Subcutaneous abdominal adipose tissue (tissue), 5 donors: ENCODE measurements at regions not wholly inside any gene's neighbourhood (a gene's known extent, or its start where the extent isn't known, plus 50 kb on each side); places are given as distances from the start of the nearest gene placed in this dataset.
"Not testable (repeated sequence)": the region's sequence is repeated elsewhere in the genome, so short reads cannot be mapped to it uniquely, and the experiment has no call there.

Experiments used
- H3K27ac ChIP-seq: one replicate; pipeline ENCODE4 v1.7.0; 2013; ENCODE audit warnings: low read depth, mild to moderate bottlenecking, inconsistent platforms, low read length, moderate library complexity
- H3K27me3 ChIP-seq, 5 donors: one replicate each; pipeline ENCODE4 v1.7.0; 2013; ENCODE audit warnings: low read length in 5 of 5, inconsistent platforms in 1 of 5; ENCODE audit not compliant: control insufficient read depth in 5 of 5, insufficient read depth in 4 of 5
- H3K36me3 ChIP-seq, 5 donors: one replicate each; pipeline ENCODE4 v1.7.0; 2013; ENCODE audit warnings: low read length in 5 of 5; ENCODE audit not compliant: control insufficient read depth in 5 of 5, insufficient read depth in 5 of 5
- H3K4me1 ChIP-seq, 5 donors: one replicate each; pipeline ENCODE4 v1.7.0; 2013; ENCODE audit warnings: low read length in 5 of 5, mild to moderate bottlenecking in 3 of 5, moderate library complexity in 1 of 5; ENCODE audit not compliant: control insufficient read depth in 5 of 5, insufficient read depth in 5 of 5
- H3K4me3 ChIP-seq, 5 donors: one replicate each; pipeline ENCODE4 v1.7.0; 2013; ENCODE audit warnings: low read length in 5 of 5, low read depth in 1 of 5
- H3K9ac ChIP-seq, 5 donors: one replicate each; pipeline ENCODE4 v1.7.0; 2013; ENCODE audit warnings: low read length in 5 of 5, mild to moderate bottlenecking in 4 of 5, moderate library complexity in 3 of 5
- H3K9me3 ChIP-seq, 5 donors: one replicate each; pipeline ENCODE4 v1.7.0; 2013; ENCODE audit warnings: low read length in 5 of 5; ENCODE audit not compliant: control insufficient read depth in 5 of 5
- donor health status: healthy.
- donor health status: healthy.
- donor health status: healthy.
- donor health status: healthy.
- donor health status: healthy.

DNA sequence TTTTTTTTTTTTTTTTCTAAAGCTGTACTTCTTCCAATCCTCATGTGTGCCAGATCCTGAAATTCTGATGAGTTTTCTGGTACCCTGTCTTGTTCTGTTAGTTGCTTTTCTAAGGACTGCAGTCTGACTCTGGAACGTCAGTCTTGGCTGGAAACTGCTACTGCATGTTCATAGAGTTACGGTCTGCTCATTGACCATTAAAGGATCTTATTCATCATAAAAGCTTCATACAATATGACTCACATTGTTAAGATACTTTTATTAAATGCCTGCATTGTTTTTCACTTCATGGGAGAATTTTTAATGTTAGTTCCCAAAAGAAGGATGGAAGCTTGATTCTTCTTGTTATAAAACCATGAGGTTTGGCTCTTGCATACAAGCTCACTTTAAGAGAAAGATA lies 233.6 kb downstream of the SYT10 start:
- Histone ChIP-seq H3K9me3 (peaks cover 0 to 2% (median 0%) of the 10 kb centered on the region in 5 donors), H3K27ac (no peak overlapping the region), H3K36me3 (no peaks in the 10 kb centered on the region), H3K27me3 (no peaks in the 10 kb centered on the region), H3K4me1 (no peaks in the 10 kb centered on the region), H3K4me3 (no peak overlapping the region), H3K9ac (no peak overlapping the region)

- H3K4me3 ChIP-seq, H3K4me1 ChIP-seq, H3K36me3 ChIP-seq, H3K9ac ChIP-seq, H3K27me3 ChIP-seq, H3K27ac ChIP-seq: not testable (repeated sequence)
- peaks cover 0 to 17% (median 0%) of the 10 kb centered on the region in 5 donors for H3K9me3 ChIP-seq
These were observed 245.2 kb downstream of the SYT10 start for GRCh38 chr12:33194389-33194788.

DNA sequence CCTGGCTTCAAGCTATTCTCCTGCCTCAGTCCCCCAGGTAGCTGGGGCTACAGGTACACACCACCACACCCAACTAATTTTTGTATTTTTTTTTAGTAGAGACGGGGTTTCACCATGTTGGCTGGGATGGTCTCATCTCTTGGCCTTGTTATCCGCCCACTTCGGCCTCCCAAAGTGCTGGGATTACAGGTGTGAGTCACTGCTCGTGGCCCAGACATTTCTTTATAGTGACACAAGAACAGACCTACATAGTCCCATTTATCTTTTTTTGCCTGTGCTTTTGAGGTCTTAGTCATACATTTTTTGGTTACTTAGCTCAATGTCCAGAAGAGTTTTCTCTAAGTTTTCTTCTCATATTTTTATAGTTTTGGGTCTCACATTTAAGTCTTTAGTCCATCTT lies 247.4 kb downstream of the SYT10 start:
- Histone ChIP-seq H3K9me3 (peaks cover 0 to 18% (median 0%) of the 10 kb centered on the region in 5 donors), H3K27me3 (no peaks in the 10 kb centered on the region), H3K9ac (no peak overlapping the region), H3K36me3 (no peaks in the 10 kb centered on the region), H3K4me1 (no peaks in the 10 kb centered on the region), H3K27ac (no peak overlapping the region), H3K4me3 (no peak overlapping the region)

DNA sequence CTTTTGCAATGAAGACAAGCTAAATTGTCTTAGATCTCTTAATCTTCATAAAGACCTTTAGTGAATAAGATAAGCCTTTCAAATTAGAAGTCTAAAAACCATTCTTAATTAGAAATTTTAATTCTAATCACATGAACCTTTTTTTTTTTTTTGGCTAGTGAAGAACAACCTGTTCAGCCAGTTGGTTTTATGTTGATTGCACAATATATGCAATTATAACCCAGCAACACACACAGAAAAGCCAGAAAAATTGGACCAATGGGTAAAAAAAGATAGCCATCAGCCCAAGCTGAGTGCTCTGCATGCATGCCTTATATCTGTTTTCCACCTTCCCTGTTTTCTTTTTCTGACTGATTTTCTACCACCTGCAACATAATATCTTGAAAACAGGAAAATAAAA lies 252.2 kb downstream of the SYT10 start:
- Histone ChIP-seq H3K9me3 (peaks cover 0 to 19% (median 4%) of the 10 kb centered on the region in 5 donors), H3K4me3 (no peak overlapping the region), H3K27me3 (no peaks in the 10 kb centered on the region), H3K4me1 (no peaks in the 10 kb centered on the region), H3K27ac (no peak overlapping the region), H3K9ac (no peak overlapping the region), H3K36me3 (no peaks in the 10 kb centered on the region)

DNA sequence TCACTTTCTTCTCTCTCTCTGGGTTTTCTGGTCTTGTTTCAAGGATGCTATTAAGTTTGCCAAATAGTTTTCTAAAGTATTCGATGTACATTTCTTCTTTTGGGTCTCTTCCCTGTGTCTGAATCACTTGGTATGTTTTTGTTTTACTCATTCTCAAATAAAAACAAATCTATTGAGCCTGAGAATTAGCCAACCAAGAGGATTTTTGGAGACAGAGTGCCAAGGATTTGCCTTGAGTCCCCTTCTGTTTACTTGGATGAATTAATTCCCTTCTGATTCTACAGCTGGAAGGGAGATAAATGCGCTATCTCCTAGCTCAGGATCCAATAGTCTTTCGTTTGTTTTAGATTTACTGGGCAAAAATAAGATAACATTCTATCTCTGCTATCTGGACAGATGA lies 255.5 kb downstream of the SYT10 start:
- Histone ChIP-seq H3K4me3 (no peak overlapping the region), H3K27ac (no peak overlapping the region), H3K9me3 (peaks cover 0 to 13% (median 4%) of the 10 kb centered on the region in 5 donors), H3K27me3 (no peaks in the 10 kb centered on the region), H3K9ac (no peak overlapping the region), H3K36me3 (no peaks in the 10 kb centered on the region), H3K4me1 (no peaks in the 10 kb centered on the region)

- no peaks in the 10 kb centered on the region for H3K4me1 ChIP-seq
- H3K4me3 ChIP-seq: no peak overlapping the region
- no peak overlapping the region for H3K9ac ChIP-seq
- no peak overlapping the region for H3K27ac ChIP-seq
- H3K27me3 ChIP-seq: no peaks in the 10 kb centered on the region
- H3K36me3 ChIP-seq: no peaks in the 10 kb centered on the region
- H3K9me3 ChIP-seq: peaks cover 0 to 13% (median 4%) of the 10 kb centered on the region in 5 donors
These were observed 257.1 kb downstream of the SYT10 start for GRCh38 chr12:33182485-33182884.

DNA sequence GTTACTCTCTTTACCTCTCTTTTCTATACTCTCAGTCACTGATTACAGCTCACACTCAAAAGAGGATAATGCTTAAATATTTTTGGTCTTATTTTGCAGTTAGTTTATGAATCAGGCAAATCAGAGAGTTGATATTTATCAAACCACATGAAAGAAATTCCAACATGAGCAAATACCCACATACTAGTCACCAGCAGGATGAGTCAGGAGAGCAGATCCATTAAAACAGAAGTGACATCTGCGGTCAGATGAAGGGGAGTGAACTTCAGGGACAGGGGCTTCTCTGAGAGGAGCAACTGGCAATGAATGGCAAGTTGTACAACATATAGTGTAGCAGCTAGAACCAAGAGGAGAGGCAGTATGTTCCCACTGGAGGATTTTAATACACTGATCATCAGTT lies 258.7 kb downstream of the SYT10 start:
- Histone ChIP-seq H3K9ac (no peak overlapping the region), H3K36me3 (no peaks in the 10 kb centered on the region), H3K4me3 (no peak overlapping the region), H3K27ac (no peak overlapping the region), H3K9me3 (peaks cover 0 to 6% (median 0%) of the 10 kb centered on the region in 5 donors), H3K27me3 (no peaks in the 10 kb centered on the region), H3K4me1 (no peaks in the 10 kb centered on the region)

DNA sequence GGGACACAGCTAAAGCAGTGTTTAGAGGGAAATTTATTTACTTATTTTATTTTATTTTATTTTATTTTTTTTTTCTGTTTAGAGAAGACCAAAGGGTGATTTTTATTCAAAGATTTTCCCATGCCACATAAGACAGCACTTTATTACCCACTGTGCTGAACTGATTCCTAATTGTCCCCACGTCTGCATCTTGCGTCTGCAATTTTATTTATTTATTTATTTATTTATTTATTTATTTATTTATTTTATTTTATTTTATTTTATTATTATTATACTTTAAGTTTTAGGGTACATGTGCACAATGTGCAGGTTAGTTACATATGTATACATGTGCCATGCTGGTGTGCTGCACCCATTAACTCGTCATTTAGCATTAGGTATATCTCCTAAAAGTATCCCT lies 269.7 kb upstream of the PKP2 start:
- H3K9ac ChIP-seq, H3K27me3 ChIP-seq, H3K27ac ChIP-seq, H3K9me3 ChIP-seq, H3K36me3 ChIP-seq, H3K4me1 ChIP-seq, H3K4me3 ChIP-seq: not testable (repeated sequence)

DNA sequence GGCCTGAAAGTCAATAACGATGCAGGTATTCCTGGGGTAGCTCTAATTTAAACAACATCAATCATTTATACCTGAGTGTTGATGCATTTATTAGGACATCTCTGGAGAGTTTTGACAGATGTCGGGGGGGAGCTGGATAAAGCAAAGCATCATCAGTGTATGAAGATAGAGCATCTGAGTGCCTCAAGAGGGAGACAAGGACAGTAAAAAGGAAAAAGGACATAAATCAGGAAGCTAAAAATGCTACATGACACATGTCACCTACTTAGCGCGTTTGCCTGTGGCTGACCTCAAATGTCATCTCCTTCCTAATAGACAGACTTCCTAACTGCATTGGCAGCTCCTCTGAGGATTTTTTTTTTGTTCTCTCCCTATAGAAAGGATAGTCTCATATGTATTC lies 259.5 kb upstream of the PKP2 start:
- H3K27me3 ChIP-seq: no peaks in the 10 kb centered on the region
- H3K9me3 ChIP-seq: peaks cover 0 to 24% (median 12%) of the 10 kb centered on the region in 5 donors
- no peak overlapping the region for H3K27ac ChIP-seq
- no peaks in the 10 kb centered on the region for H3K4me1 ChIP-seq
- no peaks in the 10 kb centered on the region for H3K36me3 ChIP-seq
- H3K9ac ChIP-seq: no peak overlapping the region
- H3K4me3 ChIP-seq: no peak overlapping the region

GRCh38 chr12:33147292-33147691 lies 250.7 kb upstream of the PKP2 start:
- not testable (repeated sequence) for H3K36me3 ChIP-seq, H3K4me1 ChIP-seq, H3K9ac ChIP-seq, H3K27me3 ChIP-seq, H3K4me3 ChIP-seq, H3K27ac ChIP-seq
- peaks cover 0 to 13% (median 4%) of the 10 kb centered on the region in 5 donors for H3K9me3 ChIP-seq

GRCh38 chr12:33129500-33129899 lies 232.9 kb upstream of the PKP2 start:
- Histone ChIP-seq H3K27ac (no peak overlapping the region), H3K27me3 (no peaks in the 10 kb centered on the region), H3K9ac (no peak overlapping the region), H3K36me3 (no peaks in the 10 kb centered on the region), H3K4me3 (no peak overlapping the region), H3K9me3 (no peaks in the 10 kb centered on the region), H3K4me1 (no peaks in the 10 kb centered on the region)
